Body of pancreas (tissue), 4 donors: ENCODE measurements at regions not wholly inside any gene's neighbourhood (a gene's known extent, or its start where the extent isn't known, plus 50 kb on each side); places are given as distances from the start of the nearest gene placed in this dataset.

Experiments
- POLR2A ChIP-seq, 3 donors: fragments of 450-650 bp; IDR thresholded peaks; one replicate each; pipeline ENCODE4 v1.6.1; 2016; ENCODE audit warnings: antibody characterized with exemption in 3 of 3, mild to moderate bottlenecking in 2 of 3
- TF ChIP-seq, protein P1 (sequence below), 7 experiments: fragments of 450-650 bp in 4 of 7; fragments of 200-600 bp in 3 of 7; sonication (generic) in 3 of 7; IDR thresholded peaks; one replicate each; pipeline ENCODE4 v1.5.1; 2016 to 2019; ENCODE audit warnings: antibody characterized with exemption in 7 of 7

DNA sequence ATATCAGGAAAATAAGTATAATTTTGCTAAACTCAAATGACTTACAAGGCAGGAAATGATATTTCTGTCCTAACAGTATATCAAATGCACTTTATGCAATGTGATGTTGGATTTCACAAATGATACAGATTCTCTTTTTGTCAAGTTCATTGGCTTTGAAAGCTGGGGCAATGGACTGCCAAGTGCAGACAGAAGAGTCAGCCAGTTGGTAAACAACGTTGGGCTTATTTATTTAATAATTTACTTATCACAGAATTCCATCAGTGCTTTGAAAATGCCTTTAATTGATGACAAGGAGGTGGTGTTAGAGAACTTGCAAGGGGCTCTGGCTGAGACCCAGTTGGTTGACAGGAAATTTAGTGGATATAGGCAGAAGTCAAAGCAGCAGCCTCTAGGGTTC lies 79.9 kb upstream of the ADGRG2 start:
- TF ChIP-seq, protein P1, sequence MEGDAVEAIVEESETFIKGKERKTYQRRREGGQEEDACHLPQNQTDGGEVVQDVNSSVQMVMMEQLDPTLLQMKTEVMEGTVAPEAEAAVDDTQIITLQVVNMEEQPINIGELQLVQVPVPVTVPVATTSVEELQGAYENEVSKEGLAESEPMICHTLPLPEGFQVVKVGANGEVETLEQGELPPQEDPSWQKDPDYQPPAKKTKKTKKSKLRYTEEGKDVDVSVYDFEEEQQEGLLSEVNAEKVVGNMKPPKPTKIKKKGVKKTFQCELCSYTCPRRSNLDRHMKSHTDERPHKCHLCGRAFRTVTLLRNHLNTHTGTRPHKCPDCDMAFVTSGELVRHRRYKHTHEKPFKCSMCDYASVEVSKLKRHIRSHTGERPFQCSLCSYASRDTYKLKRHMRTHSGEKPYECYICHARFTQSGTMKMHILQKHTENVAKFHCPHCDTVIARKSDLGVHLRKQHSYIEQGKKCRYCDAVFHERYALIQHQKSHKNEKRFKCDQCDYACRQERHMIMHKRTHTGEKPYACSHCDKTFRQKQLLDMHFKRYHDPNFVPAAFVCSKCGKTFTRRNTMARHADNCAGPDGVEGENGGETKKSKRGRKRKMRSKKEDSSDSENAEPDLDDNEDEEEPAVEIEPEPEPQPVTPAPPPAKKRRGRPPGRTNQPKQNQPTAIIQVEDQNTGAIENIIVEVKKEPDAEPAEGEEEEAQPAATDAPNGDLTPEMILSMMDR (IDR thresholded peaks at IDR 0.05), result no peak
- TF ChIP-seq POLR2A (IDR thresholded peaks at IDR 0.05), result no peak
